Natural killer cell (primary cell): ENCODE measurements at regions not wholly inside any gene's neighbourhood (a gene's known extent, or its start where the extent isn't known, plus 50 kb on each side); places are given as distances from the start of the nearest gene placed in this dataset.

Experiments used
- ATAC-seq, 3 donors: fragments of 150-1000 bp in 2 of 3; fragments of 200-7000 bp in 1 of 3; cut with Tn5 transposase; 1 replicate in 1 of 3; 2 replicates in 2 of 3; pipeline ENCODE4 v1.10.0; 2021; ENCODE audit warnings: mild to moderate bottlenecking in 2 of 3, moderate library complexity in 2 of 3
- DNase-seq, 2 donors: peaks; one replicate each; pipeline versions ENCODE4 v3.0.0 to v3.0.0-alpha.2; 2013 to 2021; ENCODE audit warnings: mixed read lengths in 1 of 2
- H3K27ac ChIP-seq: one replicate; pipeline ENCODE4 v1.5.1; 2013; ENCODE audit warnings: mild to moderate bottlenecking, low read length
- H3K27me3 ChIP-seq: one replicate; pipeline ENCODE4 v1.6.1; 2013; ENCODE audit warnings: low read length; ENCODE audit not compliant: control insufficient read depth, insufficient read depth
- H3K36me3 ChIP-seq: one replicate; pipeline ENCODE4 v1.6.1; 2013; ENCODE audit warnings: low read length; ENCODE audit not compliant: control insufficient read depth, insufficient read depth
- H3K4me1 ChIP-seq: one replicate; pipeline ENCODE4 v1.6.1; 2013; ENCODE audit warnings: low read length; ENCODE audit not compliant: control insufficient read depth, insufficient read depth
- H3K4me3 ChIP-seq: one replicate; pipeline ENCODE4 v1.5.1; 2013; ENCODE audit warnings: low read length
- H3K9me3 ChIP-seq: one replicate; pipeline ENCODE4 v1.6.1; 2013; ENCODE audit warnings: low read length; ENCODE audit not compliant: control insufficient read depth, insufficient read depth
- H3K27ac Mint-ChIP-seq, 2 donors: one replicate each; pipeline ENCODE4 v1.8.0; 2022; ENCODE audit warnings: mild to moderate bottlenecking in 2 of 2, mixed read lengths in 2 of 2, moderate library complexity in 1 of 2
- H3K27me3 Mint-ChIP-seq, 2 donors: one replicate each; pipeline ENCODE4 v1.8.0; 2022; ENCODE audit warnings: low read depth in 2 of 2, mixed read lengths in 2 of 2
- H3K36me3 Mint-ChIP-seq: one replicate; pipeline ENCODE4 v1.8.0; 2022; ENCODE audit warnings: mixed read lengths
- H3K4me1 Mint-ChIP-seq, 2 donors: one replicate each; pipeline ENCODE4 v1.8.0; 2022; ENCODE audit warnings: mixed read lengths in 2 of 2
- H3K4me3 Mint-ChIP-seq: one replicate; pipeline ENCODE4 v1.8.0; 2022; ENCODE audit warnings: mild to moderate bottlenecking, moderate library complexity, mixed read lengths
- H3K9me3 Mint-ChIP-seq, 2 donors: one replicate each; pipeline ENCODE4 v1.8.0; 2022; ENCODE audit warnings: mixed read lengths in 2 of 2
- WGBS: methylation state at CpG from one replicate; pipeline ENCODE4 v1.1.7; 2013; ENCODE audit warnings: missing lambda C conversion rate; ENCODE audit not compliant: insufficient coverage; 5-methylcytosine and 5-hydroxymethylcytosine counted together
- intact Hi-C: fragments of 100-400 bp; cut with micrococcal nuclease; formaldehyde crosslinking; loops from one replicate; pipeline ENCODE4 v1.14.2; 2022
- TF ChIP-seq, protein P1 (sequence below): fragments of 200-600 bp; IDR thresholded peaks from one replicate; pipeline ENCODE4 v1.8.0; 2022; ENCODE audit warnings: antibody characterized with exemption

DNA sequence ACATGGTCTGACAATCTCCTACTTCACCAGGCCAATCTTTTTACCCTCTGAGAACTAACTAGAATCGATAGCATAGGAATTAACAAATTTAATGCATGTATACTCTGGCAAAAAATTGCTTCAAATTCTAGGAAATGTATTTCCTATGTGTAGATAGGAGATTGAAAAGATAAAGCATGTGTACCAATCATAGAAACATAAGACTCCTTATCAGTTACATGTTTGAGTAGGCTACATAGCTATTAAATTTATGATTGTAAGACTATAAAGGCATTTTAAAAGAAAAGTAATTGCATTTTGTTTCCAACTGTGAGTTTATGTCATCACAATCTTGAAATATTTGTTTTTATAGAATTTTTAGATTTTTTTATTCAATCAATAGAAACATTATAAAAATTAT is 196.6 kb upstream of the HEY2 start:
- TF ChIP-seq, protein P1, sequence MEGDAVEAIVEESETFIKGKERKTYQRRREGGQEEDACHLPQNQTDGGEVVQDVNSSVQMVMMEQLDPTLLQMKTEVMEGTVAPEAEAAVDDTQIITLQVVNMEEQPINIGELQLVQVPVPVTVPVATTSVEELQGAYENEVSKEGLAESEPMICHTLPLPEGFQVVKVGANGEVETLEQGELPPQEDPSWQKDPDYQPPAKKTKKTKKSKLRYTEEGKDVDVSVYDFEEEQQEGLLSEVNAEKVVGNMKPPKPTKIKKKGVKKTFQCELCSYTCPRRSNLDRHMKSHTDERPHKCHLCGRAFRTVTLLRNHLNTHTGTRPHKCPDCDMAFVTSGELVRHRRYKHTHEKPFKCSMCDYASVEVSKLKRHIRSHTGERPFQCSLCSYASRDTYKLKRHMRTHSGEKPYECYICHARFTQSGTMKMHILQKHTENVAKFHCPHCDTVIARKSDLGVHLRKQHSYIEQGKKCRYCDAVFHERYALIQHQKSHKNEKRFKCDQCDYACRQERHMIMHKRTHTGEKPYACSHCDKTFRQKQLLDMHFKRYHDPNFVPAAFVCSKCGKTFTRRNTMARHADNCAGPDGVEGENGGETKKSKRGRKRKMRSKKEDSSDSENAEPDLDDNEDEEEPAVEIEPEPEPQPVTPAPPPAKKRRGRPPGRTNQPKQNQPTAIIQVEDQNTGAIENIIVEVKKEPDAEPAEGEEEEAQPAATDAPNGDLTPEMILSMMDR: no peak
- H3K27ac Mint-ChIP-seq: no peak overlapping the region
- intact Hi-C loops: no loop called here
- no peaks in the 10 kb centered on the region for H3K9me3 Mint-ChIP-seq
- Histone ChIP-seq H3K4me3 (no peak overlapping the region), H3K36me3 (no peaks in the 10 kb centered on the region), H3K4me1 (no peaks in the 10 kb centered on the region), H3K27ac (no peak overlapping the region), H3K27me3 (no peaks in the 10 kb centered on the region), H3K9me3 (no peaks in the 10 kb centered on the region)
- no peak overlapping the region for H3K4me3 Mint-ChIP-seq
- no CpG with 5 or more reads among the region's 1 CpG for WGBS
- ATAC-seq (no peak), DNase-seq (no peak)
- H3K36me3 Mint-ChIP-seq: no peaks in the 10 kb centered on the region
- H3K4me1 Mint-ChIP-seq: no peaks in the 10 kb centered on the region
- peaks cover 10 to 19% of the 10 kb centered on the region in 2 donors for H3K27me3 Mint-ChIP-seq

DNA sequence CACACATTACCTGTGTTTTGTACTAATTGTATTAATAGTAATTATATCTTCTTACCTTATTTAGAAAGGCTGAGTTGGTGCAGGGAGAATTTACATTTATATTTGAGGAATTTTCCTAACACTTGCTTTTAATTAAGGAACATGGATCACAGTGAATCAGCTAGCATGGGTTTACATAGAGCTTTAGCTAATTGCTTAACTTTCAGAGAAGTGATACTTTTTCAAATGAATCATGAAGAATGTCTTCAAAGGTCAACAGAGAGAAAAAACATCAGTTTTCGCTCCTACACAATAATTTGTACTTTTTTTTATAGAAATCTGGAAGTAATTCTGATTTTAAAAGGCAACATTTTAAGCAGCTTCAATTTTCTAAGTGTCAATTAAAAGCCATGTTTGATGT is 195.0 kb upstream of the HEY2 start:
- no peaks in the 10 kb centered on the region for H3K4me1 ChIP-seq
- no CpG with 5 or more reads among the region's 1 CpG for WGBS
- Mint-ChIP-seq H3K4me1 (no peaks in the 10 kb centered on the region), H3K4me3 (no peak overlapping the region), H3K27ac (no peak overlapping the region), H3K27me3 (peaks cover 7 to 15% of the 10 kb centered on the region in 2 donors), H3K9me3 (no peaks in the 10 kb centered on the region), H3K36me3 (no peaks in the 10 kb centered on the region)
- TF ChIP-seq, protein P1: no peak
- ATAC-seq: no peak
- intact Hi-C loops: no loop called here
- no peaks in the 10 kb centered on the region for H3K27me3 ChIP-seq
- no peak overlapping the region for H3K4me3 ChIP-seq
- DNase-seq: no peak
- no peaks in the 10 kb centered on the region for H3K9me3 ChIP-seq
- H3K27ac ChIP-seq: no peak overlapping the region
- H3K36me3 ChIP-seq: no peaks in the 10 kb centered on the region

DNA sequence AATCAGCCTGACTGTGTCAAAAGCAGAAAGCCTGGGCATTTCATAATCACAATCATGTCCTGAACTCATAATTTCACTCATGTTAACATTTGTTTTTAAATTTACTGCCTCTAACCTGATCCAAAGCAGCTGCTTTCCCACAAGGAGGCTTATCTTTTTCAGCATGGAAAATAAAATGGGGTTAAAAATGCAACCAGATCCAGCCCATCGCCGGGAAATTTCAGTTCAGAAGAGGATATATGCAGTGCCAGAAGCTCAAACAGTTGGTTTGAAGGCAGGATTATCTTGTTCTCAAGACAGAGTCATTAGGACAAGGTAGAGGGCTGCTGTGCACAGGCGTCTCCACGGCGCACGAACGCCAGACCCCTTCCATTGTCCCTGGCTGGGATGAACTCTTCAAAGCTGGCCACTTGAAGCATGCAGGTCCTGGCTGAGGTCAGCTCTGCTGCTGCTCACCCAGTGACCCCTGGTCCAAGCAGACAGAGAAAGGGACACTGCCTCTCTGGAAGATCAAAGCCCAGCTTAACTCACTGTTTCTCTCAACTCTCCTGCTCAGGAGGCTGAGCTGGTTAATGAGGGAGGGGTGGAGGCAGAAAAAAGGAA is 191.1 kb upstream of the HEY2 start:
- H3K4me1 Mint-ChIP-seq: no peaks in the 10 kb centered on the region
- no peak overlapping the region for H3K27ac Mint-ChIP-seq
- H3K36me3 Mint-ChIP-seq: no peaks in the 10 kb centered on the region

More for the DNA sequence above, 191.1 kb upstream of the HEY2 start:
- Histone ChIP-seq H3K27ac (no peak overlapping the region), H3K4me3 (no peak overlapping the region), H3K36me3 (no peaks in the 10 kb centered on the region), H3K9me3 (no peaks in the 10 kb centered on the region), H3K27me3 (no peaks in the 10 kb centered on the region), H3K4me1 (no peaks in the 10 kb centered on the region)
- Mint-ChIP-seq H3K4me3 (no peak overlapping the region), H3K27me3 (peaks cover 11 to 14% of the 10 kb centered on the region in 2 donors), H3K9me3 (no peaks in the 10 kb centered on the region)
- intact Hi-C loops: no loop called here
- 89% methylated on average over 7 of the region's 7 CpGs for WGBS
- DNase-seq (no peak), ATAC-seq (no peak)
- TF ChIP-seq, protein P1: no peak
